HL-60 (cell line): ENCODE measurements at regions not wholly inside any gene's neighbourhood (a gene's known extent, or its start where the extent isn't known, plus 50 kb on each side); places are given as distances from the start of the nearest gene placed in this dataset.

ENCODE experiments used
- DNase-seq, 2 experiments: peaks; one replicate each; pipeline ENCODE4 v3.0.0-alpha.2; 2010 to 2020; ENCODE audit warnings: low read depth in 1 of 2, low spot score in 1 of 2
- H3K27ac ChIP-seq: fragments of 250-450 bp; sonication (Bioruptor Pico); replicated peaks from 2 replicates; pipeline ENCODE4 v1.5.1; 2020; ENCODE audit warnings: mild to moderate bottlenecking, moderate library complexity
- H3K27me3 ChIP-seq: fragments of 250-450 bp; sonication (Bioruptor Pico); 2 replicates; pipeline ENCODE4 v1.5.1; 2021; ENCODE audit warnings: mild to moderate bottlenecking, moderate library complexity; ENCODE audit not compliant: insufficient read depth, poor library complexity, severe bottlenecking
- H3K4me3 ChIP-seq: replicated peaks from 2 replicates; pipeline ENCODE4 v1.5.1; 2011; ENCODE audit warnings: mild to moderate bottlenecking, control low read depth, low read length; ENCODE audit not compliant: insufficient read depth
- CTCF ChIP-seq: IDR thresholded peaks from one replicate; pipeline ENCODE4 v1.5.1; 2011; ENCODE audit warnings: low read length, control low read depth, inconsistent platforms; ENCODE audit not compliant: insufficient read depth
- GABPA ChIP-seq: IDR thresholded peaks from 2 replicates; pipeline ENCODE4 v1.6.1; 2012; ENCODE audit warnings: low read depth
- POLR2AphosphoS5 ChIP-seq: IDR thresholded peaks from 2 replicates; pipeline ENCODE4 v1.6.1; 2012; ENCODE audit warnings: low read depth
- REST ChIP-seq: IDR thresholded peaks from 2 replicates; pipeline ENCODE4 v1.6.1; 2012; ENCODE audit warnings: low read depth; ENCODE audit not compliant: insufficient replicate concordance
- SPI1 ChIP-seq: IDR thresholded peaks from 2 replicates; pipeline ENCODE4 v1.6.1; 2012; ENCODE audit warnings: low read depth, mild to moderate bottlenecking, borderline replicate concordance

GRCh38 chr1:238138059-238138626 is 247.4 kb upstream of the ZP4 start:
- Histone ChIP-seq H3K27ac (no peak overlapping the region), H3K4me3 (no peak overlapping the region), H3K27me3 (no peaks in the 10 kb centered on the region)
- TF ChIP-seq GABPA: no peak
- DNase-seq: no peak

GRCh38 chr1:238135708-238136664 is 245.3 kb upstream of the ZP4 start:
- Histone ChIP-seq H3K27ac (no peak overlapping the region), H3K4me3 (no peak overlapping the region), H3K27me3 (no peaks in the 10 kb centered on the region)
- TF ChIP-seq CTCF (no peak), REST (no peak)
- DNase-seq: no peak

- Histone ChIP-seq H3K4me3 (no peak overlapping the region), H3K27me3 (no peaks in the 10 kb centered on the region), H3K27ac (no peak overlapping the region)
- TF ChIP-seq POLR2AphosphoS5: no peak
- no peak for TF ChIP-seq SPI1
- TF ChIP-seq GABPA: no peak
- TF ChIP-seq CTCF: no peak
- no peak for TF ChIP-seq REST
- no peak for DNase-seq
These were observed 239.0 kb upstream of the ZP4 start for GRCh38 chr1:238129677-238130076.

- Histone ChIP-seq H3K27me3 (no peaks in the 10 kb centered on the region), H3K4me3 (no peak overlapping the region), H3K27ac (no peak overlapping the region)
- no peak for DNase-seq
- TF ChIP-seq POLR2AphosphoS5 (no peak), REST (no peak)
These were observed 232.5 kb upstream of the ZP4 start for GRCh38 chr1:238123201-238123600.
